HPDE6-E6E7 (cell line): ENCODE measurements at regions not wholly inside any gene's neighbourhood (a gene's known extent, or its start where the extent isn't known, plus 50 kb on each side); places are given as distances from the start of the nearest gene placed in this dataset.

Experiments used
- DNase-seq: peaks from one replicate; pipeline ENCODE4 v3.0.0; 2011; ENCODE audit warnings: missing footprints; ENCODE audit errors: extremely low spot score

GRCh38 chr7:130963339-130963738 is 229.3 kb upstream of the KLF14 start:
- DNase-seq, result no peak

DNA sequence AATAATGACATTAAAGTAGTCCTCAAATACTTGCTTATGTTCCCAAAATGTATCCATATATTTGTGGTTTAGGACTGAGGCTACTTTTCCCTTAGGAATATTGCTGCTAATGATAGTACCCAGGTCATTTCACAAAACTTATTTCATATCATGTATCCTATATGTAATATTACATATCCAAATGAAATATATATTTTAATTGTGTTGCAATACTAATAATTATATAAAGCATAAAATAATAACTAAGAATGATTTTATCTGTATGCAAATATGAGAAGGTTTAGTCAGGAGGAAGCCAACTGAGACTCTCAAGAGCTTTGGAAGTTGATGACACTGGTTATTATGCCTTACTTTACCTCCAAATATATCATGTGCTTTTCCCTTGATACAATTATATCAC is 231.5 kb upstream of the KLF14 start:
- no peak for DNase-seq

DNA sequence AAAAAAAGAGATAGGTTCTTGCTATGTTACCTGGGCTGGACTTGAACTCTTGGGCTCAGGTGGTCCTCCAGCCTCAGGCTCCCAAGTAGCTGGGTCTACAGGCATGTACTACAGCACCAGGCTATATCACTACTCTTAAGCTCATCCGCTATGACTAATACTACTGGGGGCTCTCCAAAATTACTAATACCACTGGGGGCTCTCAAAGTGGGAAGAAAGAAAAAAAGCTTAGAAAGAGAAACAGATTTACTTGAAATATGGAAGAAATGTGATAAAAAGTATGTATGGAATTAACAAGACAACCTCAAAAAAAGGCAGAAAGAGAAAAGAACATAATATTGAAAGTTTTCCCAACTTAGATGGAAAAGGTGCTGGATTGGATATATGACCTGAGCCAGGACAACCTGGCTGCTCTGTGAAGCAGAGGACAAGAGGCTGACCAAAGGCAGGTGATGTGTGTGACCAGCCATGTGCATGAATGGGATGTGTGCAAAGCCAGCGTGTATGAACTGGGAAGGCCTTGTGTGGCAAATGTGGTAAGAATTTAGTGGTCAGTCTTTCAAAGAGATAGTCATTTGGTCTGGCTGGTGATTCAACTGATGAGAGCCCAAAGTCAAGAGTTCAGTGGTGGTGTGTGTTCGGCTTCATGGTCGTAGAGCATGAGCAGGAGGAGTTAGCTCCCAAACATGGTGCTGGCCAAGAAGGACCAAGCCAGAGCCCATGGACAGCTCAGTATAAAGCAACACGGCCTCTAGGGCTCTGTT is 232.4 kb upstream of the KLF14 start:
- no peak for DNase-seq

DNA sequence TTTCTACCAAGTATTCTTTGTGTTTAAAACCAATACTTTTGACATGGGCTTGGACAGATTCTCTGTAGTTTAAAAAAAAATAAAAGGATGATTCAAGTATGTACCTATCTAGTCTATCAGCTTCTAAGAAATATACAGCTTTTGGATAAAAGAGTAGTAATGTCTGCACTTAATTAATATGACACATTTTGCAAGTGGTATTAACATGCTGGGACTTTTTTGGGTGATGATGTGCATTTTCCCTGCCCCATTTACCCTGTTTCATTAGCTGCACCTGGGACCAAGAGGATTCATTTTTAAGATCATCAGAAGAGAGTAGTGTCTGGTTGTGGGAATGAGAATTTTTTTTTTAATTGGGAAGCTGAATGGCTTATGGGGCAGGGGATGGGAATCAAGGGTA is 236.2 kb upstream of the KLF14 start:
- no peak for DNase-seq

GRCh38 chr7:130970696-130971095 is 236.7 kb upstream of the KLF14 start:
- DNase-seq, result no peak

- DNase-seq, result no peak
Observed at GRCh38 chr7:130971297-130971696, 237.3 kb upstream of the KLF14 start.

- no peak for DNase-seq
Observed at GRCh38 chr7:130972201-130972600, 238.2 kb upstream of the KLF14 start.

DNA sequence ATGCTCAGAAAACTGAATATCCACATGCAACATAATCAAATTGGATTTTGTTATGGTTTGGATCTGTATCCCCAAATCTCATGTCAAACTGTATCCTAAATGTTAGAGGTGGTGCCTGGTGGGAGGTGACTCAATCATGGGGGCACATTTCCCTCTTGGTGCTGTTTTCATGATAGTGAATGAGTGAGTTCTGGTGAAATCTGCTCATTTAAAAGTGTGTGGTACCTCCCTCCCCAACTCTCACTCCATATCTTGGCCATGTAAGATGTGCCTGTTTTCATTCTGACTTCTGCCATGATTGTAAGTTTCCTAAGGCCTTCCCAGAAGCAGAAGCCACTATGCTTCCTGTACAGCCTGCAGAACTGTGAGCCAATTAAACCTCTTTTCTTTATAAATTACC is 239.6 kb upstream of the KLF14 start:
- DNase-seq, result no peak

GRCh38 chr7:130974169-130974568 is 240.2 kb upstream of the KLF14 start:
- DNase-seq, result no peak

DNA sequence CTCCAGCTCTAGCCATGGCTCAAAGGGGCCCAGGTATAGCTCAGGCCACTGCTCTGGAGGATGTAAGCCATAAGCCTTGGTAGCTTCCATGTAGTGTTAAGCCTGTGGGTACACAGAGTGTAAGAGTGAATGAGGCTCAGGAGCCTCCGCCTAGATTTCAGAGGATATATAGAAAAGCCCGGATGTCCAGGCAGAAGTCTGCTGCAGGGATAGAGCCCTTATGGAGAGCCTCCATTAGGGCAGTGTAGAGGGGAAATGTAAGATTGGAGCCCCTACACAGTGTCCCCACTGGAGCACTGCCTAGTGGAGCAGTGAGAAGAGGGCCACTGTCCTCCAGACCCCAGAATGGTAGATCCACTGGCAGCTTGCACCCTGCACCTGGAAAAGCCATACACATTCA is 240.8 kb upstream of the KLF14 start:
- no peak for DNase-seq

DNA sequence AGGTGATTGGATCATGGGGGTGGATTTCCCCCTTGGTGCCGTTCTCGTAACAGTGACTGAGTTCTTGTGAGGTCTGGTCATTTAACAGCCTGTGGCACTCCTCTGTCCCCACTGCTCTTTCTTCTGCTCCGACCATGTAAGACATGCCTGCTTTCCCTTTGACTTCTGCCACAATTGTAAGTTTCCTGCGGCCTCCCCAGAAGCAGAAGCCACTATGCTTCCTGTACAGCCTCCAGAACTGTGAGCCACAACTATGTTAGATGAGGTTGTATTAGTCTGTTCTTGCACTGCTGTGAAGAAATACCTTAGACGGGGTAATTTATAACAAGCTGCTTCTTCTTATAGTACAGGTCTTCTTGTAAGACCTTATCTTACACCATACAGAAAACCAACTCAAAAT is 241.7 kb upstream of the KLF14 start:
- no peak for DNase-seq

GRCh38 chr7:130982160-130982638 is 248.2 kb upstream of the KLF14 start:
- DNase-seq, result no peak

DNA sequence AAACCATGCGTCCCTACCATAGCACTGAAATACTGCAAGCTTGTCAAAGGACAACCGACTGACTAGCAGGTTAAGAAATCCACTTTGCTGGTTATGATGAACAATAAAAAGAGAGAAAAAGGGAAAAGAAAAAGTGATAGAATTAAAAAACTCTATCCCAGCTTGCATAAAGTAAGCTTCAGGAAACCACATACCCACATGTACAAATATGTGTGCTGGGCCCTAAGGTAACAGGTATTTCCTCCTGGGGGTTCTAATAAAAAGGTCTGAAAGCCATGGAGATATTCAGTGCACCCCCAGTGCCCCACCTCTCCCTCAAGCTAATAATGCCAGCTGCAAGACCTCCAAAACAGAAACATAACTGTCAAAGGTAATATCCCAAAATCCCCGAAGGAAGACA is 248.6 kb upstream of the KLF14 start:
- DNase-seq, result no peak

- DNase-seq, result no peak
Observed at GRCh38 chr7:130985361-130985760, 251.4 kb upstream of the KLF14 start.

DNA sequence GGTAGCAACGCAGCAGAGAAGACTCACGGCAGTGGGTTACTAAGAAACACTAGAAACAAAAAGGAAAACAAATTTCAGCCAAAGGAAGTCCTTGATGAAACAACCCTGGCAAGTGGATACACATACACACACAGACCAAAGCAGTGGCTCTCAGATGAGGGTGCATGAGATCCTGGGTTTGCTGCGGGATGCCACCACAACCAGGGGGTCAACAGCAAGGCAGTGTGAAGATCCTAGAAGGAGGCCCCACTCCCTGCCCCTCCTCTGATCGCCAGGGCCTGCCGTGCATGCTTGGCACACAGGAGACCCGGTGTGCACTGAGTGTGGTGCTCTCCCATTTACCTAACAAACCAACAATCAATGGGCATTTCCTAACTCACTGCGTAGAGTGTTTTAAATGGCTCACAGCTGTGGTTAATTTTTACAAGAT is 252.3 kb upstream of the KLF14 start:
- DNase-seq, result no peak

DNA sequence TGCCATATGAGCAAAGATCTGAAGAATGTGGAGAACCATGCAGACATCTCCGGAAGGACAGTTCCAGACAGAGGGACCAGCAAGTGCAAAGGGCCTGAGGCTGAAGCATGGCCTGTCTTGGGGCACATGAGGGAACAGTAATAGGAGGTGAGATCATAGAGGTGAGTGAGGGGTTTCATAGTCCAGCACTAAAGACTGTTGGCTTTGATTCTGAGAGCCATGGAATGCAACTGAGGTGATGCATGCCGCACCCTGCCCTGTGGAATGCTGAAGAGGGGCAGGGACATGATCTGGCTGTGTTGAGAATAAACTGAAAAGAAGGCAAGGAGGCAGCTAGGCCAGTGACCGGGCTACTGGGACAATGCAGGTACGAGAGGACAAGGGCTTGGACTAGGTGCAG is 253.1 kb upstream of the KLF14 start:
- no peak for DNase-seq

DNA sequence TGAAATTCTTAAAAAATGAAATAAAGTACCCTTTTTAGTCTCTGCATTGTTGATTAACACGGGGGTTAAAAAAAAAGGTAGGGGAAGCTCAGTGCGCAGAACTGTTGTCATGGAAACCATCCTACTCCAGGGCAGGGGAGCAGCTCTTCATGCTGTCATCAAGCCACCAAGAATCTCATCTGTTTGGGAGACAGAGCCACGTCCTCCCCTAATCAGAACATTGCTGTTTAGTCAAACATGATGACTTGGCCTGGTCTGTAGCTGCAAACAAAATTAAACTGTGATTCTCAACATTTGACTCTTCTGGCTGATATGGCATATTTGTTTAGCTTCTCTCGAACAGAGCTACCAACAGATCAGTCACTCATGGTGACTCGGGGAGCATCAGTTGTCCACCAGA is 254.4 kb upstream of the KLF14 start:
- DNase-seq, result no peak

DNA sequence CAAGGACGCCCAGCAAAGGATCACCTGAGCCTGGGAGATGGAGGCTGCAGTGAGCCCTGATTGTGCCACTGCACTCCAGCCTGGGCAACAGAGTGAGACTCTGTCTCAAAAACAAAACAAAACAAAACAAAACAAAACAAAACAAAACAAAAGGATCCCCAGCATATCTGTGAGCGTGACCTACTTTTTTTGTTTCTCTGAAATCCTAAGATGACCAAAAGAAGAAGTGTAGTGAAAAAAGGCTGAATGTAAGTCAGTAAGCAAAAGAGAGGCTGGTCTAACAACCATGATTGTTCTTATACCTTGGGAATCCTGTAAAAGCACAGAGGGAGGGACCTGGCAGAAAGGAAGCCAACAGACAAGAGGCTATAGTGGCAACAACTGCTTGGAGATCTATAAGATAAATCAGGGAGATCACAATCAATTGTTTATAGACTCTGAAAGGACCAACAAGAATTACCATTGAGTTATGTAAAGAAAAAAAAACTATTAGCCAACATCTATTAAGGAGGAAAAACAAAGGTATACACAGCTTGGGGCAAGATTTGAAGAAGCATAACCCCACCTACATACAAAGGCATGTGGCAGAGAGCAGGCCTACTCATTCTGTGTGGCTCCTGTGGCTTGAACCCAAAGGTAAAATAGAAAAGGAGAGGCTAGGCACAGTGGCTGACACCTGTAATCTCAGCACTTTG is 255.2 kb upstream of the KLF14 start:
- DNase-seq, result no peak

DNA sequence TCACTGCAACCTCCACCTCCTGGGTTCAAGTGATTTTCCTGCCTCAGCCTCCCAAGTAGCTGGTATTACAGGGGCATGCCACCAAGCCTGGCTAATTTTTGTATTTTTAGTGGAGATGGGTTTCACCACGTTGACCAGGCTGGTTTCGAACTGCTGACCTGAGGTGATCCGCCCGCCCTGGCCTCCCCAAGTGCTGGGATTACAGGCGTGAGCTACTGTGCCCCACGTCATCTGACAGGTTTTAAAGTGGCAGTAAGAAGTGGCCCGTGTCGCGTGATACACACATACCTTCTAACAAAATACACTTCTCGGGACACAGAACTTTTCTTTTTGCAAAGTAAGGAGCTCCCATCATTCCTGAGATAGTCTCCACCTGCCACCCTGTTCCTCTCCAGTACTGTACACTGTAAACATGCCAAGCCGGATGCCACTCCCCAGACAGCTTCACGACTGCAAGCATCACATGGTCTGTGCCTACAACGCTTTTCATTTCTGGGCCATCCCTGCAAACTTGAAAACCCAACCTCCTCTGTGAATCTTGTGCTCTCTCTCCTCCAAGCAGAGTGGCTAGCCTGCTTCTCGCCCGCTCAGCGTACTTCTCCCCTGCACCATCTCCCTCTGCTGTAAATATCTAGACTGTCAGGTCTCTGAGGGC is 256.3 kb upstream of the KLF14 start:
- no peak for DNase-seq

DNA sequence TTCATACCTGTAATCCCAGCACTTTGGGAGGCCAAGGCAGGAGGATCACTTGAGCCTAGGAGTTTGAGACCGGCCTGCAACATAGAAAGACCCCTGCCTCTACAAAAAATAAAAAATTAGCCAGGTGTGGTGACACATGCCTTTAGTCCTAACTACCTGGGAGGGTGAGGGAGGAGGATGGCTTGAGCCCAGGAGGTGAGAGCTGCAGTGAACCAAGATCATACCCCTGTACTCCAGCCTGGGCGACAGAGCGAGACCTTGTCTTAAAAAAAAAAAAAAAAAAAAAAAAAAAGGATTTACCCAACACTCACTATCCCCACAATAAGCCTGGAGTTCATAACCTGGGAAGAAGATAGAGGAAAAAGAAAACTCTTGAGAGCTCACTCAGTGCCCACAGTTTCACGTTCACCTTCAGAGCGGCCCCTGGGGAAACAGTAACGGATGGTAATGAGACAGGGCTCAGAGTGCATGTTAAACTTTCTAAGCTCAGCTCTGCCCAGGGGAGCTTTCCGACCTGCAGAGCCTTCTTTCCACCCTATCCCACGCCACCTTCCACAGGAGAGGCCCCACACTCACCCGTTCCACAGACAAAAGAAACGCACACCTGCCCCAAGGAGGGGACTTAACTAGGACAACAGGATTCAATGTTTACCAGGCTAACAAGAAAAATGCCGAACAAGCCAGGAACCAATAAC is 259.8 kb upstream of the KLF14 start:
- DNase-seq, result no peak

DNA sequence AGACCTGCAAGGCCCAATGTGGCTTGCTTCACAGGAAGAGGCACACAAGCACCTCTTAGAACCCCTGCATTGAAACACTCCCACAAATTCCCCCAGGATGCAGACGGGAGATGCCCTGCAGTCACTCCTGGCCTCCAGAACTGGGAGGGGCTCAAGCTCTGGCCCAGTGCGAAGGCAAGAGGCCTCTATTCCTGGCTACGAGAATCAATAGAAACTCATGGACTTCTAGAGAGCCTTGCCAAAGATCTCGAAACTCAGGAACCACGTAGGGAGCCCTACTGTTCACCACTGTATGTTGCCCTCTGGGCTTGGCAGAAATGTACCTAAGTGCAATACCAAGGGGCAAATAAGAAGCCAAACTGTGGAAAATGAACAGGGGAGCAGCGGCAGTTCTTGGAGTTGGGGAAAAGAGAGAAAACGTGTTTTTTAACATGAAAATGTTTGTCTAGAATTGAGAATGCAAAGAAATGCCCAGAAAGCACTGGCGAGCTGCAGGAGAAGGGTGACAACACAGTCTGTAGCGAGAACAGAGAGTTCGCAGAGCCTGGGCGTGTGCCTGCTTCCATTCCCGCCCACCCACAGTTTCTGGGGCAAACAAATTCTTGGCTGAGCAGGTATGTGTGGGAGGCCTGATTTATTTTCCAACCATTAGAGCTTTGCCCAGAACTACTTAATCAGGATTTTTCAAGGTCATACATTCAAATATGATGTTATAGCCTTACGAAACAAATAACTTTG is 260.5 kb upstream of the KLF14 start:
- no peak for DNase-seq
